Breast epithelium (tissue), 4 donors: ENCODE measurements at regions not wholly inside any gene's neighbourhood (a gene's known extent, or its start where the extent isn't known, plus 50 kb on each side); places are given as distances from the start of the nearest gene placed in this dataset.

Experiments used
- DNase-seq, 2 donors: peaks; one replicate each; pipeline ENCODE4 v3.0.0-alpha.2; 2019; ENCODE audit warnings: low spot score in 2 of 2
- H3K27ac ChIP-seq, 2 donors: fragments of 200-600 bp; sonication (generic) in 1 of 2; one replicate each; pipeline ENCODE4 v1.5.1; 2016 to 2019; ENCODE audit warnings: mild to moderate bottlenecking in 1 of 2
- H3K27me3 ChIP-seq, 2 donors: fragments of 200-600 bp; sonication (generic) in 1 of 2; one replicate each; pipeline versions ENCODE4 v1.5.1 to v1.6.0; 2017 to 2019; ENCODE audit warnings: control low read depth in 1 of 2, mild to moderate bottlenecking in 1 of 2
- H3K36me3 ChIP-seq: fragments of 200-600 bp; one replicate; pipeline ENCODE4 v1.5.1; 2019
- H3K4me1 ChIP-seq, 2 donors: fragments of 200-600 bp; sonication (generic); one replicate each; pipeline ENCODE4 v1.5.1; 2016 to 2019; ENCODE audit warnings: control low read depth in 1 of 2
- H3K4me3 ChIP-seq, 3 donors: fragments of 200-600 bp; sonication (generic); 1 replicate in 2 of 3; 2 replicates in 1 of 3; pipeline ENCODE4 v1.5.1; 2016 to 2019; ENCODE audit warnings: mild to moderate bottlenecking in 3 of 3, moderate library complexity in 2 of 3
- H3K9me3 ChIP-seq, 2 donors: fragments of 200-600 bp; sonication (generic) in 1 of 2; one replicate each; pipeline ENCODE4 v1.5.1; 2016 to 2019; ENCODE audit warnings: control low read depth in 1 of 2
- CTCF ChIP-seq, 3 donors: fragments of 450-650 bp; IDR thresholded peaks; one replicate each; pipeline ENCODE4 v1.5.1; 2016 to 2017; ENCODE audit warnings: antibody characterized with exemption in 3 of 3, mild to moderate bottlenecking in 3 of 3, moderate library complexity in 3 of 3
- POLR2A ChIP-seq: fragments of 450-650 bp; IDR thresholded peaks from one replicate; pipeline ENCODE4 v1.6.1; 2016; ENCODE audit warnings: antibody characterized with exemption, mild to moderate bottlenecking, moderate library complexity
- POLR2AphosphoS5 ChIP-seq, 3 donors: sonication (generic); formaldehyde crosslinking; IDR thresholded peaks; one replicate each; pipeline ENCODE4 v1.6.1; 2017; ENCODE audit warnings: antibody characterized with exemption in 3 of 3
- intact Hi-C: fragments of 100-400 bp; cut with DNase I; formaldehyde crosslinking; loops from one replicate; pipeline ENCODE4 v1.15.1; 2023; ENCODE audit warnings: low total_unique reads

- Histone ChIP-seq H3K9me3 (no peaks in the 10 kb centered on the region), H3K27ac (no peak overlapping the region), H3K36me3 (no peaks in the 10 kb centered on the region), H3K4me3 (no peak overlapping the region), H3K4me1 (no peaks in the 10 kb centered on the region), H3K27me3 (no peaks in the 10 kb centered on the region)
- TF ChIP-seq CTCF (IDR thresholded peaks at IDR 0.05) (no peak), POLR2AphosphoS5 (IDR thresholded peaks at IDR 0.05) (no peak), POLR2A (no peak)
- DNase-seq = no peak
- intact Hi-C loops = no loop called here
These were observed 584.0 kb downstream of the CHSY3 start for GRCh38 chr5:130488252-130488651.

- no peaks in the 10 kb centered on the region for H3K36me3 ChIP-seq
- H3K9me3 ChIP-seq = peaks cover 0 to 20% of the 10 kb centered on the region in 2 donors
- no peak overlapping the region for H3K27ac ChIP-seq
- H3K4me3 ChIP-seq = no peak overlapping the region
- H3K4me1 ChIP-seq = no peaks in the 10 kb centered on the region
- intact Hi-C loops = no loop called here
- H3K27me3 ChIP-seq = no peaks in the 10 kb centered on the region
- no peak for DNase-seq
- TF ChIP-seq CTCF (IDR thresholded peaks at IDR 0.05) = no peak
- TF ChIP-seq POLR2A = no peak
- TF ChIP-seq POLR2AphosphoS5 (IDR thresholded peaks at IDR 0.05) = no peak
These were observed 575.0 kb downstream of the CHSY3 start for GRCh38 chr5:130479045-130479804.

- no peak overlapping the region for H3K4me3 ChIP-seq
- H3K9me3 ChIP-seq = peaks cover 0 to 20% of the 10 kb centered on the region in 2 donors
- TF ChIP-seq POLR2A (no peak), POLR2AphosphoS5 (IDR thresholded peaks at IDR 0.05) (no peak), CTCF (IDR thresholded peaks at IDR 0.05) (no peak)
- intact Hi-C loops = no loop called here
- H3K4me1 ChIP-seq = no peaks in the 10 kb centered on the region
- no peak for DNase-seq
- no peaks in the 10 kb centered on the region for H3K27me3 ChIP-seq
- no peak overlapping the region for H3K27ac ChIP-seq
- H3K36me3 ChIP-seq = no peaks in the 10 kb centered on the region
These were observed 572.1 kb downstream of the CHSY3 start for GRCh38 chr5:130476325-130476724.

- no peak overlapping the region for H3K4me3 ChIP-seq
- H3K27me3 ChIP-seq = no peaks in the 10 kb centered on the region
- H3K4me1 ChIP-seq = no peaks in the 10 kb centered on the region
- H3K27ac ChIP-seq = no peak overlapping the region
- no peak for TF ChIP-seq POLR2A
- no peak for TF ChIP-seq POLR2AphosphoS5 (IDR thresholded peaks at IDR 0.05)
- no peak for TF ChIP-seq CTCF (IDR thresholded peaks at IDR 0.05)
- DNase-seq = no peak
- no peaks in the 10 kb centered on the region for H3K36me3 ChIP-seq
- intact Hi-C loops = no loop called here
- H3K9me3 ChIP-seq = peaks cover 0 to 1% of the 10 kb centered on the region in 2 donors
These were observed 558.3 kb downstream of the CHSY3 start for GRCh38 chr5:130462516-130462915.

GRCh38 chr5:130455175-130455574, 550.9 kb downstream of the CHSY3 start:
- H3K27me3 ChIP-seq = no peaks in the 10 kb centered on the region
- DNase-seq = no peak
- peaks cover 12 to 26% of the 10 kb centered on the region in 2 donors for H3K9me3 ChIP-seq
- no peak overlapping the region for H3K4me3 ChIP-seq
- TF ChIP-seq POLR2A (no peak), CTCF (IDR thresholded peaks at IDR 0.05) (no peak), POLR2AphosphoS5 (IDR thresholded peaks at IDR 0.05) (no peak)
- no peak overlapping the region for H3K27ac ChIP-seq
- no peaks in the 10 kb centered on the region for H3K4me1 ChIP-seq
- H3K36me3 ChIP-seq = no peaks in the 10 kb centered on the region
- intact Hi-C loops = no loop called here
